T-helper 2 cell treated with Interferon-gamma antibody and Interleukin-4, amounts not matched to agents 5 μg/mL and 100 μg/mL, for 36 hours (primary cell): ENCODE measurements at regions not wholly inside any gene's neighbourhood (a gene's known extent, or its start where the extent isn't known, plus 50 kb on each side); places are given as distances from the start of the nearest gene placed in this dataset.
A peak's percentile ranks its signal among the peaks of the same experiment; 100 is the strongest.

ENCODE experiments used
- DNase-seq: peaks from one replicate; pipeline ENCODE4 v3.0.0; 2021; ENCODE audit warnings: low spot score
- H3K27ac Mint-ChIP-seq: one replicate; pipeline ENCODE4 v1.8.0; 2021; ENCODE audit warnings: mild to moderate bottlenecking, mixed read lengths
- H3K27me3 Mint-ChIP-seq: one replicate; pipeline ENCODE4 v1.8.0; 2021; ENCODE audit warnings: low read depth, mixed read lengths
- H3K36me3 Mint-ChIP-seq: one replicate; pipeline ENCODE4 v1.8.0; 2021; ENCODE audit warnings: low read depth, mixed read lengths
- H3K4me1 Mint-ChIP-seq: one replicate; pipeline ENCODE4 v1.8.0; 2021; ENCODE audit warnings: low read depth, mixed read lengths
- H3K4me3 Mint-ChIP-seq: one replicate; pipeline ENCODE4 v1.8.0; 2022; ENCODE audit warnings: mild to moderate bottlenecking, moderate library complexity, mixed read lengths
- H3K9me3 Mint-ChIP-seq: one replicate; pipeline ENCODE4 v1.8.0; 2021; ENCODE audit warnings: mixed read lengths

GRCh38 chr20:60250251-60250650, 292.0 kb downstream of the CDH26 start:
- H3K27ac Mint-ChIP-seq: no peak overlapping the region
- H3K9me3 Mint-ChIP-seq: no peaks in the 10 kb centered on the region
- no peaks in the 10 kb centered on the region for H3K4me1 Mint-ChIP-seq
- H3K27me3 Mint-ChIP-seq: peaks cover 3% of the 10 kb centered on the region
- no peaks in the 10 kb centered on the region for H3K36me3 Mint-ChIP-seq
- H3K4me3 Mint-ChIP-seq: no peak overlapping the region
- no peak for DNase-seq

- no peak overlapping the region for H3K4me3 Mint-ChIP-seq
- H3K27me3 Mint-ChIP-seq: peaks cover 3% of the 10 kb centered on the region
- no peak overlapping the region for H3K27ac Mint-ChIP-seq
- H3K4me1 Mint-ChIP-seq: no peaks in the 10 kb centered on the region
- no peaks in the 10 kb centered on the region for H3K36me3 Mint-ChIP-seq
- DNase-seq: no peak
- no peaks in the 10 kb centered on the region for H3K9me3 Mint-ChIP-seq
Measured at GRCh38 chr20:60252866-60253265, 294.6 kb downstream of the CDH26 start.

- Mint-ChIP-seq H3K36me3 (no peaks in the 10 kb centered on the region), H3K27ac (no peak overlapping the region), H3K4me3 (no peak overlapping the region), H3K27me3 (peaks cover 3% of the 10 kb centered on the region), H3K4me1 (no peaks in the 10 kb centered on the region), H3K9me3 (no peaks in the 10 kb centered on the region)
- no peak for DNase-seq
Measured at GRCh38 chr20:60253471-60253870, 295.2 kb downstream of the CDH26 start.

DNA sequence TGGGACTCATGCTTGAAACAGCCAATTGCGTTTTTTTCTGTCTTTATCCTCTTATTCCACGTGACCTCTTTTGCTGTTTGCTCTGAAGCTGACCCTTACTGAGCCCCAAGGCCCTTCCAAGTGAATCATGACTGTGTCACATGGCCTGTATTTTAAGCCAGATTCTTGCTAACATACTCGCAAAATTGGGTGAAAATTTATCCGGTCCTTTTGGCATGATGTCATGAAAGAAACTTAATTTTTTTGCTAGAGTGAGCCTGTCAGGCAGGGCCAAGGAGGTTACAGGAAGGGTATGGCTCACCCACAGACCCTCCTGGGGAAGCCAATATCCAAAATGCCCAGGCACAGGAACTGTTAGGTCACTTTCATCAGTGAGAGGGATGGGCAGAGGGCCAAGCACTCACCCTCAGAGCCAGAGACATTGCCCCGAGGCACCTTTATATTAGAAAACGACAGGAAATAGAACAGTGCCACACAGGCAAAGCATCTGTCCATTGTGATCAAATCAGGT, 296.7 kb downstream of the CDH26 start:
- H3K27ac Mint-ChIP-seq: no peak overlapping the region
- H3K4me3 Mint-ChIP-seq: no peak overlapping the region
- H3K27me3 Mint-ChIP-seq: peaks cover 3% of the 10 kb centered on the region
- DNase-seq: no peak
- no peaks in the 10 kb centered on the region for H3K36me3 Mint-ChIP-seq
- no peaks in the 10 kb centered on the region for H3K4me1 Mint-ChIP-seq
- H3K9me3 Mint-ChIP-seq: no peaks in the 10 kb centered on the region

DNA sequence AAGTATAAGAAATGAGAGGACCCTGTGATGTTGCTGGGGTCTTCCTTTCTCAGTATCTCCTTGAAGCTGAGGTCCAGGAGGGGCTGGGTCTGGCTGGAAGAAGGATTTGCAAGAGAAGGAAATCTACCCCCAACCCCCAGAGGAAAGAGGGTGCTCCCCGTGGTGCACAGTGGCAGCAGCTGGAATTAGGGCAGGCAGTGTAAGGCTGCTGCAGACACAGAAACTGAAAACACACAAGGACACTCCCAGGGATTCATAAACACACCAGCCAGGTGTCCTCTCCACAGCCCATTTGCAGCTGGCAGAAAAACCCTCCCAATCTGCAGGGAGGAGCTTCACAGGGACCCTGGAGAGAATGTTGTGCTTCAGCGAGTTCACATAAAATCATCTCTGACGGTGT, 297.2 kb downstream of the CDH26 start:
- H3K27ac Mint-ChIP-seq: no peak overlapping the region
- no peak for DNase-seq
- no peaks in the 10 kb centered on the region for H3K4me1 Mint-ChIP-seq
- no peaks in the 10 kb centered on the region for H3K27me3 Mint-ChIP-seq
- H3K36me3 Mint-ChIP-seq: no peaks in the 10 kb centered on the region
- no peaks in the 10 kb centered on the region for H3K9me3 Mint-ChIP-seq
- no peak overlapping the region for H3K4me3 Mint-ChIP-seq

DNA sequence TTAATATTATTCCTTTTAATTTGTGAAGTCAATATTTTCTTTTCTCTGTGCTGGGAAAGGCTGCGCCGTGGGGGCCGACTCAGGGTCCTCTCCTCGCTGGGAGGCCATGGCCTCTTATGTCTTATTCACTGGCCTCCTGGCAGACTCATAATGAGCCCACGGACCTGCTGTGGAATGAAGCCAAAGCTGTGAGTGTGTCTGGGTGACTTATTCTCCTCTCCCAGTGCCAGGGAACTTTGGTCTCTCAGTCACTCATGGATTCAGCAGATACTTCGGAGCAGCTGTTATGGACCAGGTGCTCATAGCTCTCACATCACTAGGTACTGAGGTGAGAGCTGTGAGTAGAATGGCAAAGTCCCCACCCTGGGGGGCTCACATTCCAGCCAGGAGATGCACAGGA, 297.6 kb downstream of the CDH26 start:
- H3K36me3 Mint-ChIP-seq: no peaks in the 10 kb centered on the region
- H3K9me3 Mint-ChIP-seq: no peaks in the 10 kb centered on the region
- no peaks in the 10 kb centered on the region for H3K27me3 Mint-ChIP-seq
- no peak for DNase-seq
- H3K4me3 Mint-ChIP-seq: no peak overlapping the region
- no peak overlapping the region for H3K27ac Mint-ChIP-seq
- no peaks in the 10 kb centered on the region for H3K4me1 Mint-ChIP-seq

DNA sequence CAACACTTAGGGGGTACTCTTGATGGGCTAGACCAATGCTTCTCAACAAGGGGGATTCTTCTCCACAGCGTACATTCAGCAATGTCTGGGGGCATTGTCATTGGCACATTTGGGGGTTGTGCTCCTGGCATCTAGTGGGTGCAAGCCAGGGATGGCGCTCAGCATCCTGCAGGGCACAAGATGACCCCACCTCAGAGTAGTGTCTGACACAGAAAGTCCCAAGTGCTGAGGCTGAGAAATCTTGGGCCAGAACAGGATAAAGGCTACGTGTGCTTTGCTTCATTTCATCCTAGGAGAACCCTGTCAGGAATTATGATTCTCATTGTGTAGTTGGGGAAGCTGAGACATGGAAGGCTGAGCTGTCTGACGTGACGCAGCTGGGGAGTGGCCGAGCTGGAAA, 298.6 kb downstream of the CDH26 start:
- Mint-ChIP-seq H3K36me3 (no peaks in the 10 kb centered on the region), H3K4me1 (no peaks in the 10 kb centered on the region), H3K27me3 (no peaks in the 10 kb centered on the region), H3K27ac (no peak overlapping the region), H3K4me3 (no peak overlapping the region), H3K9me3 (no peaks in the 10 kb centered on the region)
- no peak for DNase-seq

DNA sequence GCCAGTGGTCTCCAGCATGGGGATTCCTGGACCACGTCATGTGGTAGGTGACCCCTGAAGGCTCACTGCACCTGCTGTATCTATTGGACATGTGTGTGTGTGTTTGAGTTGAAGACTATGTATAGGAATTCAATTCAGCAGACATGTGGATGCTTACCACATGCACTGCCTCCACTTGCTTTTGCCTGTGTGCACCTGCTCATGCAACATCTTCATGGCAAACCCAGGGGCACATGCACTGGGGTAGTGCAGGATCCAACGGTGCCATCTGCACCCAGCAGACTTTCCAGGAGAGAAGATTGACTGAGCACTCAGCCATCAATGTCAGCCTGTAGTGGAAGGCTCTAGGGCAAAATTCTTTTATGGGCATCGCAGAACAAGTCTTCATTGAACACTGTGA, 299.4 kb downstream of the CDH26 start:
- no peaks in the 10 kb centered on the region for H3K36me3 Mint-ChIP-seq
- no peak overlapping the region for H3K27ac Mint-ChIP-seq
- DNase-seq: no peak
- H3K9me3 Mint-ChIP-seq: no peaks in the 10 kb centered on the region
- H3K27me3 Mint-ChIP-seq: no peaks in the 10 kb centered on the region
- H3K4me1 Mint-ChIP-seq: no peaks in the 10 kb centered on the region
- H3K4me3 Mint-ChIP-seq: no peak overlapping the region

GRCh38 chr20:60258255-60258863, 300.1 kb downstream of the CDH26 start:
- Mint-ChIP-seq H3K27me3 (no peaks in the 10 kb centered on the region), H3K36me3 (no peaks in the 10 kb centered on the region), H3K4me3 (no peak overlapping the region), H3K9me3 (no peaks in the 10 kb centered on the region), H3K27ac (no peak overlapping the region), H3K4me1 (no peaks in the 10 kb centered on the region)
- no peak for DNase-seq

DNA sequence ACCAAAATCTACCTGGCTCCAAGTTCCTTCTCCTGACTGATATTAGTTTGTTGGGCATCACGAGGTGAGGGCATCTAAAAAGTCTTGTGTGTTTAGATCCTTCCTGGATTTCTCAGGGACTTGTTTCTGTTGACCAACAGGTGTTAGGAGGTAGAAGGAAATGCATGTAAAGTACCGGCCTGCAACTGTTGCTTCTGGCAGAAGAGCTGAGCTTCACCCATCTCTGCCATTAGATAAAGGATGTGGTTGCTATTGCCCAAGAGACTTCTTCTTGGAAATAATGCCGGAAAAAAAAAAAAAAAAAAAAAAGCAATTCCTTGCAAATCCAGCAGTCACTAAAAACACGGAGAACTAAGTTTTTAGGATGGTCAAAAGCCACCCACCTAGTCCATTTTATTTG, 303.1 kb downstream of the CDH26 start:
- H3K4me3 Mint-ChIP-seq: no peak overlapping the region
- no peaks in the 10 kb centered on the region for H3K36me3 Mint-ChIP-seq
- no peak overlapping the region for H3K27ac Mint-ChIP-seq
- peaks cover 7% of the 10 kb centered on the region for H3K4me1 Mint-ChIP-seq
- H3K9me3 Mint-ChIP-seq: no peaks in the 10 kb centered on the region
- no peaks in the 10 kb centered on the region for H3K27me3 Mint-ChIP-seq
- DNase-seq: no peak

DNA sequence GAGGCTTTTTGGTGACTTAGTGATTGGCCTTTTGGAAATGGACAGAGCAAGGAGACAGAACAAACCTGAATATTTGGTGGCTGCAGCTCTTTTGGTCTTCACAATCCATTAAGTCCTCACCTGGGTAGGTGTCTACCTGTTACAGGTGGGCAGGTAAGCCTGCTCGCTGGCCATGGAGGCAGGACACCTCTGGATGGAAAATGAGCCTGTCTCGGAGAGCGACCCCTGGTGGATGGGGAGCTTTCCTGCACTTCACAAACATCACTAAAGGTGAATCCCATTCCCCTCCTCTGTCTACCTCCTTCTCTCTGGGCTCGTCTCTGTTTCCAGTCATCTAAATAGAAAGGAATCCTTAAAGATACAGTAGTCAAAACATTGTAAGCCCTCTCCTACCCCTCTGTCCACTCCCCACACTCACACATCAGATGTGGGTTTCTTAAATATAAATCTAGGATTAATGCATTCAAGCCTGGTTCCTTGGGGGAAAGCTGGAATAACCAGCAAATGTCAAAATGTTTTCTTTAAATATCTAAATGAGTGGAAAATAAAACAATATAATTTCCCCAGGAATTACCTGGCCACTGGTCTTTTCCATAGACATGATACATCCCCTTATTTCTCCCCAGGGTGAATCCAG, 304.9 kb downstream of the CDH26 start:
- Mint-ChIP-seq H3K36me3 (no peaks in the 10 kb centered on the region), H3K27ac (no peak overlapping the region), H3K27me3 (no peaks in the 10 kb centered on the region), H3K9me3 (no peaks in the 10 kb centered on the region), H3K4me3 (no peak overlapping the region), H3K4me1 (peaks cover 7% of the 10 kb centered on the region)
- DNase-seq: peak; percentile 16

DNA sequence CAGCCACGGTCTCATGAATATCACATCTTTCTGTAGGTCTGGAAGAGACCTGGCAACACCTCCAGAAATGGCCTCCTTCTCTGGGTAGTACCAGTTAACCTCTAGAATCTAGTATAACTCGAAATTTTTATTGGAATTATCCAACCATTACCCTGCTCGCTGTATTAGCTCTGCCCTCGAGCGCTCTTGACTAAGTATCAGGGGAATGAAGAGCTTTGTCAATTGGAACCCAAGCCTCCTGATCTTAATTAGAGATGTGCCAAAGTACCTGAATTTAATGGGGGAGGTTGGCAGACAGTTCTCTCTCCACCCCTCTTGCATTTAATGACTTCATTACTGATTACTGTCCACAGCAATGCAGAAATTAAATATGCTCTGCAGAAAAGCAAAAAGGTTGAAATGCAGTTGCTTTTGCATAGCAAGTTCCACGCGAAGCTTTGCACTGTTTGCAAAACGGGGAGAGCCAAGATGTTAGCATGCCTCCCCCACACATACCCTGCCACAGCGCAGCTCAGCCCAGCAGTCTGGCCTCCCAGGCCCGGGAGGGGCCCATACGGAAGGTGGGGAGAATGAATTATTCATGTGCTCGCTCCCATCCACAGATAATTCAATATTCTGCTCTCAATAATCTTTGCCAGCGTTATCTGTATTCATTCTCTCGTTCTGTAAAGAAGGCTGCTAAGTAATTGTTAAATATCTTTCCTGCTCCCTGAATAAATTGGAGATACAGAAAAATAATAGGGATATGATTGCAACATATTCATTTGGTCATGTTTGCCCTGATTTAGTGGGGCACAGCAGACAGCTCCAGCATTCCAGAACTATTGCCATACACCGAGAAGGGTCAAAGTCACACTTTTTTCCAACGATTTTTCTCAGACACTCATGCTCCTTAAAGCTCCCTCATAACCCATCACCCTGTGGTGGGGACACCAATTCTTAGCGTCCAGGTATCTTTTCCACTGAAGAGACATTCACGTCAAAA, 305.8 kb downstream of the CDH26 start:
- no peaks in the 10 kb centered on the region for H3K27me3 Mint-ChIP-seq
- H3K27ac Mint-ChIP-seq: no peak overlapping the region
- H3K4me3 Mint-ChIP-seq: no peak overlapping the region
- no peaks in the 10 kb centered on the region for H3K36me3 Mint-ChIP-seq
- H3K9me3 Mint-ChIP-seq: no peaks in the 10 kb centered on the region
- H3K4me1 Mint-ChIP-seq: peaks cover 7% of the 10 kb centered on the region
- no peak for DNase-seq

DNA sequence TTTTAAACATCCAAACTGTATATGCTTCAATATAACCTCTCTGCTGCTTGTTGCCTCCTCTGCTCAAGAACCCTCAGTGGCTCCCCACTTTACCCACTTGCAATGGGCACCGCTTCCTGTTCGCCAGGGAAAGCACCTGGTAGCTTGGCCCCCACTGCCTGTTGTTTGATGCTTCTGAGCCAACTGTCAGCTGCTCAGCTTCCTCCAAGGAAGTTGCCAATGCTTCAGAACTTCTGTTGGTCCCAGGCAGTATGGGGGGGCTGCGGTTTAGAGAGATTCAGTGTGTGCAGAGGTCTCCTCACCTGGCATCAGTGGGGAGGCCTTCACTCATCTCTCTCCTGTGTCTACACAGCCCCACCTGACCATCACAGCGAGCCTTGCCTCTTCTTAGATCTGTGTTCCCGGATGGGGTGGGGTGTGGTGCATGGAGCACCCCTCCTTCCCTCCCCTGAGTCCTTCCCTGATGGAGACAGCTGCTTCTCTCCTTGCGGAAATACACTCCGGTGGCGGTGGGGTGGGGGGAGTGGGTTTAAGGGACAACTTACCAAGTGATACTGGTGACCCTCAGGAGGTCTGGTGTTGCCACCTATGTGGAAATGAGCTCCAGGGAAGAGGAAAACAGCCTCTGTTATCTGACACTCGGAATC, 308.1 kb downstream of the CDH26 start:
- H3K4me1 Mint-ChIP-seq: peaks cover 7% of the 10 kb centered on the region
- no peak for DNase-seq
- H3K4me3 Mint-ChIP-seq: no peak overlapping the region
- H3K9me3 Mint-ChIP-seq: no peaks in the 10 kb centered on the region
- no peak overlapping the region for H3K27ac Mint-ChIP-seq
- no peaks in the 10 kb centered on the region for H3K36me3 Mint-ChIP-seq
- H3K27me3 Mint-ChIP-seq: no peaks in the 10 kb centered on the region

DNA sequence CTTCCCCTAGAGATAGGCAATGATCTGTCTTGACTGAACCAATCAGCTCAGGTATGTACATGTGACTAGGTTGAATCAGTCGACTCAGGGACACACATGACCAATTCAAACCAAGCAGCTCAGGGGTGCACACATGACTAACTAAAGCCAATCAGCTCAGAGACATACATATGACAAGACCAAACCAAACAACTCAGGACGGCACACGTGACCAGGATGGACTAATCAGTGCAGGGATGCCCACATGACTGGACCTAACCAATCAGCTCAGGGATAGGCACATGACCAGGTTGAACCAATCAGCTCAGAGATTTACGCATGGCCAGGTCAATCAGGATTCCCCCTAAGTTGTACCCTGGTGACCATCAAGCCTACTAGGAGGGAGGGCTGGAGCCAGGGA, 310.3 kb downstream of the CDH26 start:
- no peaks in the 10 kb centered on the region for H3K27me3 Mint-ChIP-seq
- H3K4me3 Mint-ChIP-seq: no peak overlapping the region
- no peaks in the 10 kb centered on the region for H3K9me3 Mint-ChIP-seq
- peaks cover 15% of the 10 kb centered on the region for H3K4me1 Mint-ChIP-seq
- no peak for DNase-seq
- no peaks in the 10 kb centered on the region for H3K36me3 Mint-ChIP-seq
- H3K27ac Mint-ChIP-seq: no peak overlapping the region
